LNCAP (cell line): ENCODE measurements at regions not wholly inside any gene's neighbourhood (a gene's known extent, or its start where the extent isn't known, plus 50 kb on each side); places are given as distances from the start of the nearest gene placed in this dataset.

Source experiments
- CTCF ChIP-seq: fragments of 450-650 bp; IDR thresholded peaks from 2 replicates; pipeline ENCODE4 v1.5.1; 2017; ENCODE audit warnings: mild to moderate bottlenecking

GRCh38 chr2:5433855-5434254 is 258.3 kb upstream of the SOX11 start:
- no peak for TF ChIP-seq CTCF

- no peak for TF ChIP-seq CTCF
These were observed 254.8 kb upstream of the SOX11 start for GRCh38 chr2:5437375-5437774.

GRCh38 chr2:5440174-5440573 is 252.0 kb upstream of the SOX11 start:
- no peak for TF ChIP-seq CTCF

GRCh38 chr2:5442736-5443135 is 249.4 kb upstream of the SOX11 start:
- no peak for TF ChIP-seq CTCF

- TF ChIP-seq CTCF: no peak
These were observed 248.0 kb upstream of the SOX11 start for GRCh38 chr2:5444168-5444567.

- no peak for TF ChIP-seq CTCF
These were observed 247.3 kb upstream of the SOX11 start for GRCh38 chr2:5444854-5445253.

- TF ChIP-seq CTCF: no peak
These were observed 242.3 kb upstream of the SOX11 start for GRCh38 chr2:5449867-5450266.
